ENCODE measurements at regions not wholly inside any gene's neighbourhood (a gene's known extent, or its start where the extent isn't known, plus 50 kb on each side); places are given as distances from the start of the nearest gene placed in this dataset.

DNA sequence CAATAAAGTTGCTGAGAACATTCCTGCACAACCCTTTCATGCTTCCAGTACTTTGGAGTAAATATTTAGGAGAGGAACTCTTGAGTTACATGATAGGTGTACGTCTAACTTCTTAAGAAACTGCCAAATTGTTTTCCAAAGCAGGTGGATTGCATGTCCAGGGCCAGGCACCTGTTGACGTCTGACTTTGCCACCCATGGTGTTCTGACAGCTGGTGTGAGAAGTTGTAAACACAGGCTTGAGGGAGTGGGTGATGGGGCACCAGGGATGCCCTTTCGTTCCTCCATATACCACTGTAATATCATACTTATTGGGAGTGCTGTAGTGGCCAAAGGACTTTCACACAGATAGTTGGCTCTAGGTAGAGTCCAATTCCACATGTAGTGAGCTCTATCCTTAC lies 352.1 kb downstream of the GADD45G start:
- TF ChIP-seq, protein P1, sequence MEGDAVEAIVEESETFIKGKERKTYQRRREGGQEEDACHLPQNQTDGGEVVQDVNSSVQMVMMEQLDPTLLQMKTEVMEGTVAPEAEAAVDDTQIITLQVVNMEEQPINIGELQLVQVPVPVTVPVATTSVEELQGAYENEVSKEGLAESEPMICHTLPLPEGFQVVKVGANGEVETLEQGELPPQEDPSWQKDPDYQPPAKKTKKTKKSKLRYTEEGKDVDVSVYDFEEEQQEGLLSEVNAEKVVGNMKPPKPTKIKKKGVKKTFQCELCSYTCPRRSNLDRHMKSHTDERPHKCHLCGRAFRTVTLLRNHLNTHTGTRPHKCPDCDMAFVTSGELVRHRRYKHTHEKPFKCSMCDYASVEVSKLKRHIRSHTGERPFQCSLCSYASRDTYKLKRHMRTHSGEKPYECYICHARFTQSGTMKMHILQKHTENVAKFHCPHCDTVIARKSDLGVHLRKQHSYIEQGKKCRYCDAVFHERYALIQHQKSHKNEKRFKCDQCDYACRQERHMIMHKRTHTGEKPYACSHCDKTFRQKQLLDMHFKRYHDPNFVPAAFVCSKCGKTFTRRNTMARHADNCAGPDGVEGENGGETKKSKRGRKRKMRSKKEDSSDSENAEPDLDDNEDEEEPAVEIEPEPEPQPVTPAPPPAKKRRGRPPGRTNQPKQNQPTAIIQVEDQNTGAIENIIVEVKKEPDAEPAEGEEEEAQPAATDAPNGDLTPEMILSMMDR (IDR thresholded peaks at IDR 0.05), result no peak
- no peak for TF ChIP-seq POLR2A (IDR thresholded peaks at IDR 0.05)
